K562 (cell line): ENCODE measurements at regions not wholly inside any gene's neighbourhood (a gene's known extent, or its start where the extent isn't known, plus 50 kb on each side); places are given as distances from the start of the nearest gene placed in this dataset.

Source experiments
- ATF3 ChIP-seq, 2 experiments: fragments of 450-650 bp in 1 of 2; sonication (generic) in 1 of 2; formaldehyde crosslinking in 1 of 2; IDR thresholded peaks in 1 of 2; conservative IDR thresholded peaks in 1 of 2; 2 replicates each; pipeline versions ENCODE4 v1.6.1 to v1.8.1; 2016 to 2023; ENCODE audit warnings: mild to moderate bottlenecking in 2 of 2, moderate library complexity in 2 of 2, inconsistent platforms in 1 of 2, missing genetic modification reagents in 1 of 2
- DIDO1 ChIP-seq: fragments of 450-650 bp; IDR thresholded peaks from 2 replicates; pipeline ENCODE4 v1.6.1; 2016; ENCODE audit warnings: low read depth, missing biosample characterization, missing genetic modification characterization
- TF ChIP-seq, protein P1 (sequence below), 2 experiments: fragments of 450-650 bp; IDR thresholded peaks; 2 replicates each; pipeline ENCODE4 v1.6.1; 2016; ENCODE audit warnings: mild to moderate bottlenecking in 2 of 2, borderline replicate concordance in 1 of 2, low read depth in 1 of 2, moderate library complexity in 1 of 2

- TF ChIP-seq, protein P1, sequence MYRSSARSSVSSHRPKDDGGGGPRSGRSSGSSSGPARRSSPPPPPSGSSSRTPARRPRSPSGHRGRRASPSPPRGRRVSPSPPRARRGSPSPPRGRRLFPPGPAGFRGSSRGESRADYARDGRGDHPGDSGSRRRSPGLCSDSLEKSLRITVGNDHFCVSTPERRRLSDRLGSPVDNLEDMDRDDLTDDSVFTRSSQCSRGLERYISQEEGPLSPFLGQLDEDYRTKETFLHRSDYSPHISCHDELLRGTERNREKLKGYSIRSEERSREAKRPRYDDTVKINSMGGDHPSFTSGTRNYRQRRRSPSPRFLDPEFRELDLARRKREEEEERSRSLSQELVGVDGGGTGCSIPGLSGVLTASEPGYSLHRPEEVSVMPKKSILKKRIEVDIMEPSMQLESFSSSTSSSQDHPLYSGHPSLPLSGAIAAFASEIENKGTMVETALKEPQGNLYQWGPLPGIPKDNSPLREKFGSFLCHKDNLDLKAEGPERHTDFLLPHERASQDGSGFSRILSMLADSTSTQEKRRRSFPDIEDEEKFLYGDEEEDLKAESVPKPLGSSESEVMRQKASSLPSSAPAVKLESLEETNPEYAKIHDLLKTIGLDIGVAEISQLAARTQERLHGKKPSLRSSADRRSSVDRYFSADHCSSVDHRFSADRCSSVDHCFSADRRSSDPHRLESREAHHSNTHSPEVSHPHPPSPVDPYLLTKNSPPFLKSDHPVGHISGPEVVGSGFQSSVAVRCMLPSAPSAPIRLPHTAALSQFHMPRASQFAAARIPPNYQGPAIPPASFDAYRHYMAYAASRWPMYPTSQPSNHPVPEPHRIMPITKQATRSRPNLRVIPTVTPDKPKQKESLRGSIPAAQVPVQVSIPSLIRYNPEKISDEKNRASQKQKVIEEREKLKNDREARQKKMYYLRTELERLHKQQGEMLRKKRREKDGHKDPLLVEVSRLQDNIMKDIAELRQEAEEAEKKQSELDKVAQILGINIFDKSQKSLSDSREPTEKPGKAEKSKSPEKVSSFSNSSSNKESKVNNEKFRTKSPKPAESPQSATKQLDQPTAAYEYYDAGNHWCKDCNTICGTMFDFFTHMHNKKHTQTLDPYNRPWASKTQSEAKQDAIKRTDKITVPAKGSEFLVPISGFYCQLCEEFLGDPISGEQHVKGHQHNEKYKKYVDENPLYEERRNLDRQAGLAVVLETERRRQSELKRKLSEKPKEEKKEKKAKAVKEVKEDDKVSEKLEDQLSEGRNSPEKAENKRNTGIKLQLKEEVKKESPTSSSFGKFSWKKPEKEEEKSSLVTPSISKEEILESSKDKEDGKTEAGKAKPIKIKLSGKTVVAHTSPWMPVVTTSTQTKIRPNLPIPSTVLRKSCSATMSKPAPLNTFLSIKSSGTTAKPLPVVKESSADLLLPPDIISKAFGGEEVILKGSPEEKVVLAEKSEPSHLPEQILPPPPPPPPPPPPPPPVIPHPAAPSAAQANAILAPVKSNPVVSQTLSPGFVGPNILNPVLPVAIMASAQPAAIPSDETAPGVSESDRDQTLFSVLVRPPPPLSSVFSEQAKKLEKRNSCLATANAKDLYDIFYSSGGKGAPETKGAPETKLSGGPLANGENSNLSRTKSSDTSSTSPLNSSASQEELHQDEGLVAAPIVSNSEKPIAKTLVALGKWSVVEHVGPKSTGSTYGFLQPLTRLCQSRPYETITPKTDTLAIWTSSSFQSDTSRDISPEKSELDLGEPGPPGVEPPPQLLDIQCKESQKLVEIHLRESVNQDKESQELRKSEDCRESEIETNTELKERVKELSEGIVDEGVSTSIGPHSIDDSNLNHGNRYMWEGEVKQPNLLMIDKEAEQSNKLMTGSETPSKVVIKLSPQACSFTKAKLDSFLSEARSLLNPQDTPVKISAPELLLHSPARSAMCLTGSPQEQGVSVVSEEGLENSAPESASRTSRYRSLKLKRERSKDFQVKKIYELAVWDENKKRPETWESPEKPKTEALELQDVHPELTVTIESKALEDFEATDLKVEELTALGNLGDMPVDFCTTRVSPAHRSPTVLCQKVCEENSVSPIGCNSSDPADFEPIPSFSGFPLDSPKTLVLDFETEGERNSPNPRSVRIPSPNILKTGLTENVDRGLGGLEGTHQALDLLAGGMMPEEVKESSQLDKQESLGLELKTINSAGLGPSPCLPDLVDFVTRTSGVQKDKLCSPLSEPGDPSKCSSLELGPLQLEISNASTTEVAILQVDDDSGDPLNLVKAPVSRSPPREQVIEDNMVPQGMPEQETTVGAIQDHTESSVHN (IDR thresholded peaks at IDR 0.05; ENCODE audit: borderline replicate concordance in 1 of 2, low read depth in 1 of 2) = no peak
- peak; percentile 56 for TF ChIP-seq ATF3 (IDR thresholded peaks at IDR 0.05)
- TF ChIP-seq ATF3 (CRISPR knock-in tag; conservative IDR thresholded peaks at IDR 0.05) = no peak
- no peak for TF ChIP-seq DIDO1 (tag)
Measured at GRCh38 chr12:47326190-47326589, 246.4 kb upstream of the AMIGO2 start (continued).
